OCI-LY7 (cell line): ENCODE measurements at regions not wholly inside any gene's neighbourhood (a gene's known extent, or its start where the extent isn't known, plus 50 kb on each side); places are given as distances from the start of the nearest gene placed in this dataset.
"Not testable (repeated sequence)": the region's sequence is repeated elsewhere in the genome, so short reads cannot be mapped to it uniquely, and the experiment has no call there.

Experiments used
- BruUV-seq: library from RNA; stranded (reverse); fragments of 400-500 nt; replicated peaks from 2 replicates; lab custom pipeline; 2021; lab: Mats Ljungman, UMichigan
- CTCF ChIA-PET: fragments of 300-600 bp; sonication (Branson Sonifier 250); formaldehyde crosslinking; loops from one replicate; lab custom pipeline; 2022; ENCODE audit warnings: antibody characterized with exemption; ENCODE audit not compliant: unreplicated experiment; lab: Charles Lee
- POLR2A ChIA-PET: fragments of 300-600 bp; sonication (Branson Sonifier 250); formaldehyde crosslinking; loops from one replicate; lab custom pipeline; 2022; ENCODE audit warnings: antibody characterized with exemption; lab: Charles Lee
- DNase-seq: peaks from one replicate; pipeline ENCODE4 v3.0.0-alpha.2; 2015; ENCODE audit warnings: low spot score
- H2AFZ ChIP-seq: fragments of 200-600 bp; sonication (generic), shearing (Covaris generic); 2 replicates; pipeline ENCODE4 v1.6.1; 2014; ENCODE audit warnings: mild to moderate bottlenecking, antibody characterized with exemption, low read length, moderate library complexity
- H3K27ac ChIP-seq: fragments of 200-600 bp; sonication (generic); 2 replicates; pipeline ENCODE4 v1.5.1; 2014; ENCODE audit warnings: mixed run types, low read depth, mild to moderate bottlenecking, moderate library complexity, low read length, inconsistent platforms; ENCODE audit not compliant: poor library complexity, severe bottlenecking
- H3K36me3 ChIP-seq: fragments of 200-600 bp; sonication (generic); 2 replicates; pipeline ENCODE4 v1.6.1; 2014; ENCODE audit warnings: mild to moderate bottlenecking, antibody characterized with exemption, low read length, moderate library complexity, mixed read lengths; ENCODE audit not compliant: insufficient read depth
- H3K4me1 ChIP-seq: fragments of 200-600 bp; sonication (generic); 2 replicates; pipeline ENCODE4 v1.5.1; 2014; ENCODE audit warnings: mild to moderate bottlenecking, low read length; ENCODE audit not compliant: insufficient read depth, poor library complexity, severe bottlenecking
- H3K4me2 ChIP-seq: fragments of 200-600 bp; sonication (generic); 2 replicates; pipeline ENCODE4 v1.6.1; 2014; ENCODE audit warnings: mild to moderate bottlenecking, low read length
- H3K4me3 ChIP-seq: fragments of 200-600 bp; sonication (generic); 2 replicates; pipeline ENCODE4 v1.5.1; 2014; ENCODE audit warnings: mild to moderate bottlenecking, low read depth, low read length; ENCODE audit not compliant: poor library complexity, severe bottlenecking
- H3K79me2 ChIP-seq: fragments of 200-600 bp; sonication (generic); 2 replicates; pipeline ENCODE4 v1.6.1; 2016; ENCODE audit warnings: low read depth, mild to moderate bottlenecking, low read length, moderate library complexity, mixed read lengths; ENCODE audit not compliant: insufficient read depth
- H3K9me2 ChIP-seq: fragments of 200-600 bp; sonication (generic); 2 replicates; pipeline ENCODE4 v1.6.1; 2016; ENCODE audit warnings: mild to moderate bottlenecking, low read length, mixed read lengths; ENCODE audit not compliant: insufficient read depth
- H3K9me3 ChIP-seq: fragments of 200-600 bp; sonication (generic); 2 replicates; pipeline ENCODE4 v1.6.1; 2014; ENCODE audit warnings: mild to moderate bottlenecking, mixed run types, low read length, mixed read lengths
- H4K20me1 ChIP-seq: fragments of 200-600 bp; sonication (generic); 2 replicates; pipeline ENCODE4 v1.6.1; 2014; ENCODE audit warnings: mild to moderate bottlenecking, antibody characterized with exemption, low read length, moderate library complexity, mixed read lengths; ENCODE audit not compliant: insufficient read depth
- EZH2phosphoT487 ChIP-seq: fragments of 200-600 bp; sonication (generic); IDR thresholded peaks from 2 replicates; pipeline ENCODE4 v1.6.1; 2018; ENCODE audit warnings: low read depth, borderline replicate concordance, mild to moderate bottlenecking, mixed run types, antibody characterized with exemption, low read length, moderate library complexity, mixed read lengths
- intact Hi-C: fragments of 100-400 bp; cut with micrococcal nuclease; formaldehyde crosslinking; loops from one replicate; pipeline ENCODE4 v1.10.0; 2022; ENCODE audit not compliant: unreplicated experiment
- TF ChIP-seq, protein P1 (sequence below): fragments of 200-600 bp; sonication (generic); conservative IDR thresholded peaks from 2 replicates; pipeline ENCODE4 v1.5.1; 2014; ENCODE audit warnings: mild to moderate bottlenecking, antibody characterized with exemption, low read length, moderate library complexity, mixed read lengths

DNA sequence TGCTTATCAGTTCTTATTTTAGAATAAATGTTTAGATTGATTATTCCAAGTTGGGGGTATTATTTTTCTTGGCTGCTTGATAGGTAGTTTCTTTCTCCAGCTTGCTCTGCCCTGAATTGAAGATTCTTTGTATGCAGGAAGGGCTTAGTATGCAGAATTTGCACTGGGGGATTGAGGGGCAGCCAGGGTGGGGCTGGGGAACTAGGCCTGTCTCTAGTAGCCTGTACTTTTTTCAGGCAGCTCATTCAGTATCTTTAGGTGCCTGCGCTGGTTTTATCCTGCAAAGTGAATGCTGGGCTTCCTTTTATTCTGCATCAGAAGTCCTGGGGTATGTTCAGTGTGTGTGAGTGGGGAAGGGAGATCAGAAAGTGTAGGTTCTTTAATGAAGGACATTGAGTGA, 228.3 kb upstream of the ELL2 start:
- Histone ChIP-seq H3K9me2 (no peaks in the 10 kb centered on the region), H3K4me2 (no peak overlapping the region), H3K4me3 (no peak overlapping the region), H3K4me1 (no peaks in the 10 kb centered on the region), H4K20me1 (no peaks in the 10 kb centered on the region), H3K9me3 (no peaks in the 10 kb centered on the region), H3K27ac (no peak overlapping the region), H2AFZ (no peak overlapping the region), H3K79me2 (no peaks in the 10 kb centered on the region), H3K36me3 (no peaks in the 10 kb centered on the region)
- BruUV-seq, result no TSS peak
- POLR2A ChIA-PET, result no interaction called here
- intact Hi-C loops, result no loop called here
- no peak for DNase-seq
- CTCF ChIA-PET, result no interaction called here
- TF ChIP-seq, protein P1, sequence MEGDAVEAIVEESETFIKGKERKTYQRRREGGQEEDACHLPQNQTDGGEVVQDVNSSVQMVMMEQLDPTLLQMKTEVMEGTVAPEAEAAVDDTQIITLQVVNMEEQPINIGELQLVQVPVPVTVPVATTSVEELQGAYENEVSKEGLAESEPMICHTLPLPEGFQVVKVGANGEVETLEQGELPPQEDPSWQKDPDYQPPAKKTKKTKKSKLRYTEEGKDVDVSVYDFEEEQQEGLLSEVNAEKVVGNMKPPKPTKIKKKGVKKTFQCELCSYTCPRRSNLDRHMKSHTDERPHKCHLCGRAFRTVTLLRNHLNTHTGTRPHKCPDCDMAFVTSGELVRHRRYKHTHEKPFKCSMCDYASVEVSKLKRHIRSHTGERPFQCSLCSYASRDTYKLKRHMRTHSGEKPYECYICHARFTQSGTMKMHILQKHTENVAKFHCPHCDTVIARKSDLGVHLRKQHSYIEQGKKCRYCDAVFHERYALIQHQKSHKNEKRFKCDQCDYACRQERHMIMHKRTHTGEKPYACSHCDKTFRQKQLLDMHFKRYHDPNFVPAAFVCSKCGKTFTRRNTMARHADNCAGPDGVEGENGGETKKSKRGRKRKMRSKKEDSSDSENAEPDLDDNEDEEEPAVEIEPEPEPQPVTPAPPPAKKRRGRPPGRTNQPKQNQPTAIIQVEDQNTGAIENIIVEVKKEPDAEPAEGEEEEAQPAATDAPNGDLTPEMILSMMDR, result no peak
- TF ChIP-seq EZH2phosphoT487, result no peak

DNA sequence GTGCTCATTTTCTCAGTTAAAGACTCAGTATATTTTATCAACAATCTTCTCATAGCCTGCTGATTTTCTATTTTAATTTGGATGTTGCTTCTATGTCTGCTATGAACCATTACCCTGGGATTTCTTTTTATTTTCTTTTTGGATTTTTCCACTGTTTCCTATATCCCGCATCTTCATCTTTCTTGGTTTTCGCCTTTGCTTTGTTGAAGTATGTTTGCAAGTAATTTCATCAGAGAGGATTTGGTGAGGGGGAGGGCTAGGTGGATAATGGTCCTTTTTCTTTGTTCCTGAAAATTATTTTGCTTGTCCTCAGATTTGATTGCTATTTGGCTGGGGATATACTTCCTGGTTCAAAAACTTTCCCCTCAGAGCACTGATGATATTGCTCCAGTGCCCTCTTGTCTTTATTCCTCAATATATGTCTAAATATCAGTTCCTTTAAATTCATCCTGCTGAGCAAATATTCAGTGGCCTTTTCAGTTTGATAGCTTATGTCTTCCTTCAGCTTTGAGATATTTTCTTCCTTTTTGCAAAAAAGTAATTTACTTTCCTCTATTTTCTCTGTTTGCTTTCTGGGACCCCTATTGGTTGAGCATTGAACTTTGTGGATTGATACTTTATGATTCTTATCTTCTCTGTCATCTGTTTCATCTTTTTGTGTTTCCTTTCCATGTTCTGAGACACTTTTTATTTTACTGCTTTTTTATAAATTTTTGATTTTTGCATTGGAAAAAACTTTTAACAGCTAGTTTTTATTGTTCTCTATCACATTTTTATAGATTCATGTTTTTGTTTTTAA, 227.6 kb upstream of the ELL2 start:
- TF ChIP-seq, protein P1, result no peak
- TF ChIP-seq EZH2phosphoT487, result no peak
- no TSS peak for BruUV-seq
- Histone ChIP-seq H3K27ac (no peak overlapping the region), H2AFZ (no peak overlapping the region), H3K9me2 (no peaks in the 10 kb centered on the region), H4K20me1 (no peaks in the 10 kb centered on the region), H3K4me3 (no peak overlapping the region), H3K4me2 (no peak overlapping the region), H3K9me3 (no peaks in the 10 kb centered on the region), H3K79me2 (no peaks in the 10 kb centered on the region), H3K4me1 (no peaks in the 10 kb centered on the region), H3K36me3 (no peaks in the 10 kb centered on the region)
- intact Hi-C loops, result no loop called here
- POLR2A ChIA-PET, result no interaction called here
- CTCF ChIA-PET, result no interaction called here
- DNase-seq, result no peak

DNA sequence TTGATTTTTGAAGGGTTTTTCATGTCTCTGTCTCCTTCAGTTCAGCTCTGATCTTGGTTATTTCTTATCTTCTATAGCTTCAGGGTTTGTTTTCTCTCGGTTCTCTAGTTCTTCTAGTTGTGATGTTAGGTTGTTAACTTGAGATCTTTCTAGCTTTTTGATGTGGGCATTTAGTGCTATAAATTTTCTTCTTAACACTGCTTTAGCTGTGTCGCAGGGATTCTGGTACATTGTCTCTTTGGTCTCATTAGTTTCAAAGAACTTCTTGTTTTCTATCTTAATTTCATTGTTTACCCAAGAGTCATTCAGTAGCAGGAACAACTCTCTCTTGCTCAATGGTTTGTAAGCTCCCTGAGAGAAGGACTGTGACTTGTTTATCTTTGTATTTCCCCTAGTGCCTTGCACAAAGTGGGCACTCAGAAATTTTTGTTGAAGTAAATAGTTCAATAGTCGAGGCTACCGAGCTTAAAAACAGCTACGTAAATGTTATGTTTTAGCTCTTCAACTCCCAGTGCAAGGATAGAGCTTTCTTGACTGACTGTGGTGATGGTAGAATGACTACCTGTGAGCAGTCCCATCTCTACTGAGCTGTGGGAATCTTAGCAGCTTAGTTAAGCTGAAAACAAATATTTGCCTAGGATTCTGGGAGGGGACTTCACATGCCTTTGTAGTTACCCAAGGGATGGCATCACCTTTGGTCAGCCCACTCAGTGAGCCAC, 225.8 kb upstream of the ELL2 start:
- ChIA-PET CTCF (no interaction called here), POLR2A (interaction anchor here (0.6 kb wide), 1 partner anchor 71 kb away, joined by 4 read pairs; no protein-coding TSS in a partner anchor)
- no peak for TF ChIP-seq EZH2phosphoT487
- TF ChIP-seq, protein P1, result no peak
- intact Hi-C loops, result no loop called here
- Histone ChIP-seq H3K36me3 (no peaks in the 10 kb centered on the region), H3K4me2 (no peak overlapping the region), H3K4me1 (no peaks in the 10 kb centered on the region), H4K20me1 (no peaks in the 10 kb centered on the region), H2AFZ (no peak overlapping the region), H3K79me2 (no peaks in the 10 kb centered on the region), H3K4me3 (no peak overlapping the region), H3K27ac (no peak overlapping the region), H3K9me2 (no peaks in the 10 kb centered on the region), H3K9me3 (no peaks in the 10 kb centered on the region)
- BruUV-seq, result no TSS peak
- no peak for DNase-seq

DNA sequence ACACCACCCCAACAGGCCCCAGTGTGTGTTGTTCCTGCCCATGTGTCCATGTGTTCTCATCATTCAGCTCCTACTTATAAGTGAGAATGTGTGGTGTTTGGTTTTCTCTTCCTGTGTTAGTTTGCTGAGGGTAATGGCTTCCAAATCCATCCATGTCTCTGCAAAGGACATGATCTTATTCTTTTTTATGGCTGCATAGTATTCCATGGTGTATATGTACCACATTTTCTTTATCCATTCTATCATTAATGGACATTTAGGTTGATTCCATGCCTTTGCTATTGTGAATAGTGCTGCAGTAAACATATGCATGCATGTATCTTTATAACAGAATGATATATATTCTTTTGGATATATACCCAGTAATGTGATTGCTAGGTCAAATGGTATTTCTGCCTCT, 222.9 kb upstream of the ELL2 start:
- H3K27ac ChIP-seq, H3K9me3 ChIP-seq, BruUV-seq, H3K4me1 ChIP-seq, H3K4me3 ChIP-seq, H3K79me2 ChIP-seq, intact Hi-C loops, POLR2A ChIA-PET, H2AFZ ChIP-seq, H4K20me1 ChIP-seq, H3K36me3 ChIP-seq, DNase-seq, H3K9me2 ChIP-seq, CTCF ChIA-PET, H3K4me2 ChIP-seq: not testable (repeated sequence)
